ENCODE measurements at regions not wholly inside any gene's neighbourhood (a gene's known extent, or its start where the extent isn't known, plus 50 kb on each side); places are given as distances from the start of the nearest gene placed in this dataset.
"Not testable (repeated sequence)": the region's sequence is repeated elsewhere in the genome, so short reads cannot be mapped to it uniquely, and the experiment has no call there.

GRCh38 chr5:1730487-1730847 is 69.2 kb downstream of the MRPL36 start:
- no peak for DNase-seq

- no peak for DNase-seq
Measured at GRCh38 chr5:1729641-1730486, 69.8 kb downstream of the MRPL36 start.

- no peak for DNase-seq
Measured at GRCh38 chr5:1728846-1729245, 70.8 kb downstream of the MRPL36 start.

GRCh38 chr5:1727571-1727970 is 72.1 kb downstream of the MRPL36 start:
- no peak for DNase-seq

GRCh38 chr5:1726956-1727355 is 72.7 kb downstream of the MRPL36 start:
- no peak for DNase-seq

GRCh38 chr5:1726469-1726865 is 73.2 kb downstream of the MRPL36 start:
- DNase-seq: no peak

- DNase-seq: no peak
Measured at GRCh38 chr5:1725641-1726468, 73.8 kb downstream of the MRPL36 start.

GRCh38 chr5:1724822-1725602 is 74.6 kb downstream of the MRPL36 start:
- peak; percentile 53 for DNase-seq

DNA sequence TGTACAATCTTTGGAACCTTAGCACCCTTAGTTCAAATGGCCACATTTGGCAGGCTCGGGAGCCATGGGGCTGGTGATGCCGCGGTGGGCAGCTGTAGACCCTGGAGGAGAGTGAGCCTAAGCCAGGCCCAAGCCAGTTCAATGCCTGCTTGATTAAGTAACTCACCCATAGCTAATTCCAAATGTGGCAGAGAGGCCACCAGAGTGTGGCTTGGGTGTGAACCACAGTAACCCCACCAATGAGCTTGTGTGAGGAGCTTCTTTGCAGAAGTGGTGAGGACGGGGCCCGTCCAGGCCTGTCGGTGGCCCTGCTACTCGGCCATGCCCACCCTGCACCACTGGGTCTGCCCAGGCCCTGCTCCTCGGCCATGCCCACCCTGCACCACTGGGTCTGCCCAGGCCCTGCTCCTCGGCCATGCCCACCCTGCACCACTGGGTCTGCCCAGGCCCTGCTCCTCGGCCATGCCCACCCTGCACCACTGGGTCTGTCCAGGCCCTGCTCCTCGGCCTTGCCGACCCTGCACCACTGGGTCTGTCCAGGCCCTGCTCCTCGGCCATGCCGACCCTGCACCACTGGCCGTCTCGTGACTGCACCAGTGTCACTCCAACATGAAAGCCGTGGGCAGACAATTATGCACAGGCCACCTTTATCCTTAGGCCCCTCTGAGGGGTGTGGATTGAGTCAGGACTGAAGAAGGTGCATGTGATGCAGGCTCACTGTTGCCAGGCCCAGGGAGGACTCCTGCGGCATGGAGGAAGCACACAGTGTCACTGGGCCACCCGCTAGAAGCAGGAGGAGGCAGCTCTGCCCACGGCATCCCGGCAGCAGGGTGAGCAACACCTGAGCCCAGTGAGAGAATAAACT is 75.4 kb downstream of the MRPL36 start:
- DNase-seq: no peak

DNA sequence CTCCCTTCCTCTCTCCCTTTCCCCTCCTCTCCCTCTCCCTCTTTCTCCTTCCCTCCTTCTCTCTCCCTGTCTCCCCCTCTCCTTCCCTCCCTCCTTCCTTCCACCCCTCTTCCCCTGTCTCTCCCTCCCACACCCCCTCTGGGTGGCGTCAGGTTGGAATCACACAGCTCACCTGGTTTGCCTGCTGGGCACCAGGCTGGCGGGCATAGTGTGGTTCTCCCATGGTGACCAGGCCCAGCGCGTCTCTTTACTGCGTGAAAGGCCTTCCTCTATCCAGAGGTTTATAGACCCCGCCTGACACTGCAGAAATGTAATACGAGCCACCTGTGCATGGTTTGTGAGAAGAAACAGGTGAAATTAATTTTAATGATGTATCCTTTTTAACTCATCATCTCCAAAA is 76.2 kb downstream of the MRPL36 start:
- DNase-seq: no peak

DNA sequence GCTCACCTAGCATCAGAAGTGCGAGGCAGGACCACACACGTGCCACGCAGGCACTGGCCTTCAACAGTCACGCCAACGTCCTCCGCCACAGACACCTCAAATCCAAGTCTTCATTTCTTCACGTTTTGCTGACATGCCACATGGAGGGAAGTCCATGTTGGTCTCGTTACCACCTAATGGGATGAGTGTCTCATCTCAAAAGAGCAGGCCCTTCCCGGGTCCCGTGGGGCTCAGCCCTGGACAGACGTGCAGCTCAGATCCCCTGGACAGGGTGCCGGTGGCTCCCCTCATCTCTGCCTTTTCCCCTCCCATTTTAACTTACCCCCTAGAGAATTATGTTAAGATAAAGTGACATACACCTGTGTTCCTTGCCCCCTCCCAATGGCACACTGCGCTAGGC is 76.8 kb downstream of the MRPL36 start:
- DNase-seq: no peak

- DNase-seq: no peak
Measured at GRCh38 chr5:1720396-1721110, 79.1 kb downstream of the MRPL36 start.

GRCh38 chr5:1719860-1720259 is 79.8 kb downstream of the MRPL36 start:
- DNase-seq: no peak

DNA sequence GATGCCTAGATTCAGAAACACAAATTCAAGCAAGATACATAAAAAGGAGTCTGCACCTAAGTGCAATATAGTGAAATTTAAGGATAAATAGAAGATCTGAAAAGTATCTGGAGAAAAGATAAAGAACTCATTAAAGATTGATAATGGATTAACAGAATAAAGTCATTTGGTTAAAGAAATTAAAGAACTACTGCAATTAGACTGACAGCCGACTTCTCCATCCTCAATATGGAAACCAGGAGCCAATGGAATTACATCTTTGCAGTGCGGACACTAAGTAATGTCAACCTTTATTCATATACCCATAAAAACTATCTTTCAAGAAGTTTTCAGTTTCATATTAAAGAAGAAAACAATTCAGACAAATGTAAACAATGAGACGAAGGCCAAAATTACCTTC is 81.0 kb downstream of the MRPL36 start:
- DNase-seq: peak; percentile 51

DNA sequence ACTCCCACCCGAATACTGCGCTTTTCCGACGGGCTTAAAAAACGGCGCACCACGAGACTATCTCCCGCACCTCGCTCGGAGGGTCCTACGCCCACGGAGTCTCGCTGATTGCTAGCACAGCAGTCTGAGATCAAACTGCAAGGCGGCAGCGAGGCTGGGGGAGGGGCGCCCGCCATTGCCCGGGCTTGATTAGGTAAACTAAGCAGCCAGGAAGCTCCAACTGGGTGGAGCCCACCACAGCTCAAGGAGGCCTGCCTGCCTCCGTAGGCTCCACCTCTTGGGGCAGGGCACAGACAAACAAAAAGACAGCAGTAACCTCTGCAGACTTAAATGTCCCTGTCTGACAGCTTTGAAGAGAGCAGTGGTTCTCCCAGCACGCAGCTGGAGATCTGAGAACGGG is 89.5 kb downstream of the MRPL36 start:
- DNase-seq: not testable (repeated sequence)

GRCh38 chr5:1709171-1709803 is 90.3 kb downstream of the MRPL36 start:
- DNase-seq: no peak

- DNase-seq: no peak
Measured at GRCh38 chr5:1708592-1709141, 91.0 kb downstream of the MRPL36 start.

- no peak for DNase-seq
Measured at GRCh38 chr5:1707467-1707866, 92.2 kb downstream of the MRPL36 start.

GRCh38 chr5:1706428-1706827 is 93.2 kb downstream of the MRPL36 start:
- no peak for DNase-seq

DNA sequence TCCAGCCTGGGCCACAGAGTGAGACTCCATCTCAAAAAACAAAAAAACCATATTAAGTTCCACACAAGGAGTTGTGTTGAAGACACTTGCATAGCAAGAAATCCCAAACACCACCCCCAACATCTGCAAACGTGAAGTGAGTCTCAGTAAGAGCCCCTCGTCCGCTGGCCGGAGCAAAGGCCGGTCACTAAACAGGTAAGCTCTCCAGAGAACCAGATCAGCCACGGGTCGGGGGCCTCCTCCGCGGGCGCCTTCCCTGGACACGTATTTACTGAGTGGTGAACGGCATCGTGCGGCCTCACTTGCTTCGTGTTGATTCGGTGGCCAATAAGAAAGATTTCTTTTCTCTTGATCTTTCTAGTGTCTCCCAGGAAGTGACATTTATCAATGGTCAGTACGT is 93.6 kb downstream of the MRPL36 start:
- DNase-seq: no peak

- DNase-seq: no peak
Measured at GRCh38 chr5:1704676-1705075, 95.0 kb downstream of the MRPL36 start.
